SJCRH30 (cell line): ENCODE measurements at regions not wholly inside any gene's neighbourhood (a gene's known extent, or its start where the extent isn't known, plus 50 kb on each side); places are given as distances from the start of the nearest gene placed in this dataset.

Source experiments
- DNase-seq, 2 experiments: peaks; one replicate each; pipeline ENCODE4 v3.0.0-alpha.2; 2015 to 2020
- H3K27ac ChIP-seq: fragments of 250-450 bp; sonication (Bioruptor Pico); 2 replicates; pipeline ENCODE4 v1.5.1; 2020; ENCODE audit warnings: mild to moderate bottlenecking, moderate library complexity
- H3K27me3 ChIP-seq: fragments of 250-450 bp; sonication (Bioruptor Pico); 2 replicates; pipeline ENCODE4 v1.5.1; 2020; ENCODE audit warnings: mild to moderate bottlenecking, moderate library complexity
- H3K36me3 ChIP-seq: fragments of 250-450 bp; sonication (Bioruptor Pico); 2 replicates; pipeline ENCODE4 v1.5.1; 2020; ENCODE audit warnings: mild to moderate bottlenecking, moderate library complexity
- H3K4me1 ChIP-seq: fragments of 250-450 bp; sonication (Bioruptor Pico); 2 replicates; pipeline ENCODE4 v1.5.1; 2020; ENCODE audit warnings: mild to moderate bottlenecking, moderate library complexity
- H3K4me3 ChIP-seq: fragments of 250-450 bp; sonication (Bioruptor Pico); 2 replicates; pipeline ENCODE4 v1.5.1; 2020; ENCODE audit warnings: mild to moderate bottlenecking, moderate library complexity
- H3K9me3 ChIP-seq: fragments of 250-450 bp; sonication (Bioruptor Pico); replicated peaks from 2 replicates; pipeline ENCODE4 v1.5.1; 2020; ENCODE audit warnings: mild to moderate bottlenecking, moderate library complexity

DNA sequence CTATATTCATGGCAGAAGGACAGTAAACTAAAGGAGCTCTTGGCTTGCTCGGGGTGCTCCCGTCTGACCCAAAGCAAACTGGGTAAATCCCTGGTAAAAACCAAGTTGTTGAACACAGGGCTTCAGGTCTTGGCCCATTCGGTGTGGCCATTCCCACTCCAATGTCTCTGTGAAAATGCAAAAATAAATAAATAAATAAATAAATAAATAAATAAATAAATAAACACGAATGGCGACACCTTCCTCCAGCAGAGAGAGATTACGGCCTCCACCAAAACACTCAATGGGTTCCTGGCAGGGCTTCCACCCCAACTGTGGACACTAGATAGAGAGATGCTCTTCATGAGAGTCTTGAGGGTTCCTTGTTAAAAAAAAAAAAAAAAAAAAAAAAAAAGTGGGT, 325.3 kb downstream of the SOX9 start:
- Histone ChIP-seq H3K4me3 (no peak overlapping the region), H3K9me3 (no peaks in the 10 kb centered on the region; the same call in 1 of the 2 replicates), H3K27me3 (no peaks in the 10 kb centered on the region), H3K4me1 (no peaks in the 10 kb centered on the region), H3K36me3 (no peaks in the 10 kb centered on the region), H3K27ac (no peak overlapping the region)
- no peak for DNase-seq

- DNase-seq = no peak
- no peak overlapping the region for H3K4me3 ChIP-seq
Measured at GRCh38 chr17:72446525-72447250, 325.9 kb downstream of the SOX9 start.

DNA sequence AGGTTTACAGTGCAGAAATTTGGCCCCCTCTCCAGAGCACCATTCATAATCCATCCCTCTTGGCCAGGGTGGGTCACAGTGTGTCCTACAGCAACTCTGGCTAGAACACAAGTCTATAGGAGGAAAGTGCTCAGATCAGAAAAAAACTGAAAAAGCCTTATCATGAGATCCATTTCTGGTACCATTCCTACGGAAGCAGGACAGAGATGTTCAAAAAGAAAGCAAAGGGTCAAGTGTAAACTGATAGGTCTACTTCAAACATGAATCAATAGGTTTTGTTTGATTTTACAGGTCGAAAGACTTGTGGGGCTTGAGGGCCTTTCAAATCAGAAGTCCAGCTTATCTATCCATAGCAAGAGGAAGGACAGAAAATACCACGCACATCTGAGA, 326.4 kb downstream of the SOX9 start:
- no peaks in the 10 kb centered on the region for H3K27me3 ChIP-seq
- H3K9me3 ChIP-seq = no peaks in the 10 kb centered on the region; the same call in 1 of the 2 replicates
- no peak overlapping the region for H3K4me3 ChIP-seq
- no peak for DNase-seq
- H3K36me3 ChIP-seq = no peaks in the 10 kb centered on the region
- H3K4me1 ChIP-seq = no peaks in the 10 kb centered on the region
- H3K27ac ChIP-seq = no peak overlapping the region

More at GRCh38 chr17:72446525-72447250, 325.9 kb downstream of the SOX9 start:
- H3K27me3 ChIP-seq = no peaks in the 10 kb centered on the region
- H3K36me3 ChIP-seq = no peaks in the 10 kb centered on the region
- H3K4me1 ChIP-seq = no peaks in the 10 kb centered on the region
- H3K27ac ChIP-seq = no peak overlapping the region
- no peaks in the 10 kb centered on the region; the same call in 1 of the 2 replicates for H3K9me3 ChIP-seq

- DNase-seq = no peak
- Histone ChIP-seq H3K27me3 (no peaks in the 10 kb centered on the region), H3K4me3 (no peak overlapping the region), H3K9me3 (no peaks in the 10 kb centered on the region; the same call in 1 of the 2 replicates), H3K36me3 (no peaks in the 10 kb centered on the region), H3K27ac (no peak overlapping the region), H3K4me1 (no peaks in the 10 kb centered on the region)
Measured at GRCh38 chr17:72448019-72448418, 327.2 kb downstream of the SOX9 start.

DNA sequence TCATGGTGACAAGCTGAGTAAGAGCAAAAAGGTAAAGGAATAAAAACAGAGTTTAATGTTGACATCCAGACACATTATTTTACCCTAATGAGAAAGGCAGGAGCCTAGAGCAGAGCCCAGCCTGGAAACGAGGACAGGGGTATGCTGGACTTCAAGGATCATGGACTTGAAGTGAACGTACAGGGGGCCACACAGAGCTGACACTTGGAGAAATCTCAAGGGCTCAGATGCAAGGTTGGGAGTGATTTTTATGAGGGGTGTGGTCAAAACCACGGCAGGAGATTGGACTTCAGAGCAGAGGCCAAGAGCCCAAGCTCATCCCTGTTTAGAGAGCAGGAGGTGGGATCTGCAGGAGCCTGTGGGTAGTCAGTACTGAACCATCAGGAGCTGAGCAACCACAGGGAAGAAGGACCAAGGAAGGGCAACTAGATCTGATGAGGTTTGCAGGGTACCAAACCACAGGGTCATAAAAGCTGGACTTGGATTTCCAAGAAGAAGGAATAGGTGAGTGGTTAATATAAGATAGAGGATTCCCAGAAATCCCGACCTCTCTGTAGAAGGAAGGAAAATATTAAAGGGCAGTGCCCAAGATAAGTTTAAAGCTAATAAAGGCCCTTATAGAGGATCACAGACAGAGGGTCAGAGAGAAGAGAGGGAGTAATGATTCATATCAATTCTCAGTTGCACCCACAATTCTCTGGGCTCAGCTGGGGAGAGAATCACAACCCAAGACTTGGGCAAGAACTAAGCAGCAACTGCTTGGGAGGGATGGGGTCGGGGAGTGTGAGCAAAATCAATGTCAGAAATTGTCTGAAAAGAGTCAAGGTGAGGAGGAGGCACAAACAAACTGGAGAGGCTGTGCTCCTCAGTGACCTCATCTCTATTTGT, 331.7 kb downstream of the SOX9 start:
- Histone ChIP-seq H3K4me1 (peaks cover 5% of the 10 kb centered on the region; the same call in 1 of the 2 replicates), H3K27me3 (no peaks in the 10 kb centered on the region), H3K27ac (no peak overlapping the region), H3K36me3 (no peaks in the 10 kb centered on the region), H3K9me3 (no peaks in the 10 kb centered on the region; the same call in 1 of the 2 replicates), H3K4me3 (no peak overlapping the region)
- no peak for DNase-seq

- no peak for DNase-seq
- peaks cover 15% of the 10 kb centered on the region for H3K4me1 ChIP-seq
- H3K4me3 ChIP-seq = no peak overlapping the region
- H3K9me3 ChIP-seq = no peaks in the 10 kb centered on the region; the same call in 1 of the 2 replicates
- no peaks in the 10 kb centered on the region for H3K27me3 ChIP-seq
- no peak overlapping the region for H3K27ac ChIP-seq
- no peaks in the 10 kb centered on the region for H3K36me3 ChIP-seq
Measured at GRCh38 chr17:72454342-72454741, 333.5 kb downstream of the SOX9 start.

DNA sequence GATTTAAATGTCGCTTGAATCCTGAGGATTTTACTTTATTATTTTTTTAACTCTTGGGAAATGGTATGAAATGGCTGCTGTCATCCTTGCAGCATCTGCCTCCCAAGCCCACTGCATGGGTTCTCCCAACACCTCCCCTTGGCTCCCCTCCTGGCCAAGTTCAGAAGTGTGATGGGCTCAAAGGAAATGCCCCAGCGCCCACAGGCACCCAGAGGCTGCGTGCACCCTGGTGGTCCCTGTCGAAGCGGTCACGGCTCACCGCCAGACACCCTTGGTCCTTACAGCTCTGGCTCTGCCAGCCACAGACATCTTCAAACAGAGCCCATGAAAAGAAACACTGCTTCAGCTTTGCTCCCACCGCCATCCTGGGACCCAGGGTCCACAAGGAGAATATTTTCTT, 334.7 kb downstream of the SOX9 start:
- no peak overlapping the region for H3K27ac ChIP-seq
- DNase-seq = peak; percentile 18 to 42
- no peak overlapping the region for H3K4me3 ChIP-seq
- no peaks in the 10 kb centered on the region; the same call in 1 of the 2 replicates for H3K9me3 ChIP-seq
- H3K27me3 ChIP-seq = no peaks in the 10 kb centered on the region
- peaks cover 15% of the 10 kb centered on the region for H3K4me1 ChIP-seq
- no peaks in the 10 kb centered on the region for H3K36me3 ChIP-seq

- DNase-seq = no peak
- H3K4me1 ChIP-seq = peaks cover 15% of the 10 kb centered on the region
- H3K27me3 ChIP-seq = no peaks in the 10 kb centered on the region
- no peaks in the 10 kb centered on the region for H3K36me3 ChIP-seq
- no peak overlapping the region for H3K4me3 ChIP-seq
- H3K27ac ChIP-seq = no peak overlapping the region
- no peaks in the 10 kb centered on the region for H3K9me3 ChIP-seq
Measured at GRCh38 chr17:72456075-72456474, 335.3 kb downstream of the SOX9 start.

DNA sequence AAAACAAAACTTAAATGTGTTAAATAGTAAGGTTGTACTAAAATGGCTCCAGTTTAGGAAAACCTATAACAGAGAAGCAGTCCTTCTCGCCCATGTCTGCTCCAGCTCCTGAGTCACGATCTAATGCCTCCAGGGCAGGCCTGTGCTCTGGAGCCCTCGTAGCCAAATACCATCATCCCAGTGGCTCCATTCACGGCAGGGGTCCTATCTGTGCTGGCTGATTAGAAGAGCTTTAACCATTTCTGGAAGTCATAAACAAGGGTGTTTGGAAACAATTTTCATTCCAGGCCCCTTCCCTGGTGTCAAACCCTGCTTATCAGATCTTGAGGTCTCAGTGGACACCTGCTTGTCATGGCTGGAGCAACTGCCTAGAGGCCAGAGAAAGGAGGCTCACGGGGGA, 336.9 kb downstream of the SOX9 start:
- Histone ChIP-seq H3K9me3 (no peaks in the 10 kb centered on the region), H3K4me1 (peaks cover 15% of the 10 kb centered on the region), H3K27ac (no peak overlapping the region), H3K27me3 (no peaks in the 10 kb centered on the region), H3K4me3 (no peak overlapping the region), H3K36me3 (no peaks in the 10 kb centered on the region)
- peak; percentile 64 to 66 for DNase-seq

GRCh38 chr17:72458301-72458700, 337.5 kb downstream of the SOX9 start:
- Histone ChIP-seq H3K27ac (no peak overlapping the region), H3K4me3 (no peak overlapping the region), H3K27me3 (no peaks in the 10 kb centered on the region), H3K9me3 (no peaks in the 10 kb centered on the region), H3K36me3 (no peaks in the 10 kb centered on the region), H3K4me1 (peaks cover 15% of the 10 kb centered on the region)
- peak; percentile 52 to 54 for DNase-seq

- Histone ChIP-seq H3K9me3 (no peaks in the 10 kb centered on the region), H3K36me3 (no peaks in the 10 kb centered on the region), H3K4me1 (peaks cover 20% of the 10 kb centered on the region), H3K27me3 (no peaks in the 10 kb centered on the region), H3K4me3 (no peak overlapping the region), H3K27ac (no peak overlapping the region)
- no peak for DNase-seq
Measured at GRCh38 chr17:72460711-72461110, 339.9 kb downstream of the SOX9 start.

DNA sequence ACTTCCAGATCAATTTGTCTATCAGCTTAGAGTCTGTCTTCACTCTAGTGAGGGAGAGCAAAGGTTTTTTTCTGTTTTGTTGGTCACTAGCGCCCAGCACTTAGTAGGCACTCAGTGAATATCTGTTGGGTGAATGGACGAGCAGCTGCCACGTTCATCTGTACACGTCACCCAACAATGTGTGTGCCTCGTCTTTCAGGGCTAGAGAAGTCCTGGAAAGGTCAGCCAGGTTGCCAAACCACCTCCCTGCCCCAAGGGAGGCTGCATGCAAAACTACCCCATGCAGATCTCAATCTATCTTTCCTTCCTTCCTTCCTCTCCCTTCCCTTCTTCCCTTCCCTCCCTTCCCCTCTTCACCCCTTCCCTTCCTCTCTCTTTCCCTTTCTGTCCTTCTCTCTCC, 340.9 kb downstream of the SOX9 start:
- no peak overlapping the region for H3K4me3 ChIP-seq
- no peaks in the 10 kb centered on the region for H3K36me3 ChIP-seq
- no peak for DNase-seq
- H3K27ac ChIP-seq = no peak overlapping the region
- no peaks in the 10 kb centered on the region for H3K9me3 ChIP-seq
- H3K27me3 ChIP-seq = no peaks in the 10 kb centered on the region
- H3K4me1 ChIP-seq = peaks cover 25% of the 10 kb centered on the region

GRCh38 chr17:72462407-72462806, 341.6 kb downstream of the SOX9 start:
- Histone ChIP-seq H3K36me3 (no peaks in the 10 kb centered on the region), H3K4me1 (peaks cover 29% of the 10 kb centered on the region), H3K27ac (no peak overlapping the region), H3K27me3 (no peaks in the 10 kb centered on the region), H3K4me3 (no peak overlapping the region), H3K9me3 (no peaks in the 10 kb centered on the region)
- no peak for DNase-seq

DNA sequence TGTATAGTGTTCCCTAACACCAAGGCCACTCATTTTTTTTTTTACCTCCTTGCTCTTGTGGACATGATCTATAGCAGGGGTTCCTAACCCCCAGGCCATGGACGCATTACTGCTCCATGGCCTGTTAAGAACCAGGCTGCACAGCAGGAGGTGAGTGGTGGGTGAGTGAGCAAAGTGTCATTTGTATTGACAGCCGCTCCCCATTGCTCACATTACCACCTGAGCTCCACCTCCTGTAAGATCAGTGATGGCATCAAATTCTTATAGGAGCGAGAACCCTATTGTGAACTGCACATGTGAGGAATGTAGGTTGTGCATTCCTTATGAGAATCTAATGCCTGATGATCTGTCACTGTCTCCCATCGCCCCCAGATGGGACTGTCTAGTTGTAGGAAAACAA, 342.0 kb downstream of the SOX9 start:
- Histone ChIP-seq H3K27ac (no peak overlapping the region), H3K4me3 (no peak overlapping the region), H3K9me3 (no peaks in the 10 kb centered on the region), H3K27me3 (no peaks in the 10 kb centered on the region), H3K4me1 (peaks cover 33% of the 10 kb centered on the region), H3K36me3 (no peaks in the 10 kb centered on the region)
- no peak for DNase-seq
